NCI-H128 (cell line): ENCODE measurements at regions not wholly inside any gene's neighbourhood (a gene's known extent, or its start where the extent isn't known, plus 50 kb on each side); places are given as distances from the start of the nearest gene placed in this dataset.

Experiments
- DNase-seq: peaks from one replicate; lab custom pipeline; 2025; ENCODE audit not compliant: unreplicated experiment; lab: John Stamatoyannopoulos, UW

DNA sequence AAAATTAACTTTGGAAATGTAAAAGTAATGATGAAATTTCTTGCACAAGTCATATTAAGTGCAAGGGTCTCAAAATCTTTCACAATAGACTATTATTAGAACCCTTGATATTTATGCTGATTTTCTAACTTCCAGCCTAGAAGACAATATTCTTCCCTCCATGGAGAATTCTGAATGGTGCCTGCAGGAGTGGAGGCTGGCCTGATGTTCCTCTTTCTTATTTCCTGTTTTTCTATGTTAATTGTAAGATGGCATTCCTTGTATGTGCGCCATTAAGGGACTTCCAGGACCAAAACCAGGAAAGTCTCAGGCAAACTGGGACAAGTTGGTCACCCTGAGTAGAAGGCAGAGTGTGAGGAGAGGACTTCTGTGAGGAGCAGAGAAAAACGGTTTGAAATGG, 294.9 kb downstream of the DLEU7 start:
- no peak for DNase-seq

- DNase-seq = no peak
These were observed 294.1 kb downstream of the DLEU7 start for GRCh38 chr13:50549221-50549942.

- no peak for DNase-seq
These were observed 293.3 kb downstream of the DLEU7 start for GRCh38 chr13:50550151-50550550.

GRCh38 chr13:50552424-50552966, 291.0 kb downstream of the DLEU7 start:
- DNase-seq = no peak

- DNase-seq = no peak
These were observed 281.8 kb downstream of the DLEU7 start for GRCh38 chr13:50561739-50562138.

DNA sequence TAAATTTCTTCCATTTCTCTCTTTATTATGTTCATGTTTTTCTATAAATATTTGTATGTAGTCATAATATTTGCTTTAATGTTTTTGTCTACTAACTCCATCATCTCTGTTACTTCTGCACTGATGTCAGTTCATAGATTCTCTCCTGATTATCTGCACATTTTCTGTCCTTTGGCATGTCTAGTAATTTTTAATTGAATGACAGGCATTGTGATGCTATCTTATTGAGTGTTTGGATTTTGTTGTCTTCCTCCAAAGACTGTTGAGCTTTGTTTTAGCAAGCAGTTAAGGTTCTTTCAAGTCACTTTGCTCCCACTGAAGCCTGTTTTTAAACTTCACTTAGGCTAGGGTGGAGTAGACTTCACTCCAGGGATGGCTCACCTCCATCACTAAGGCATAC, 276.8 kb downstream of the DLEU7 start:
- no peak for DNase-seq

GRCh38 chr13:50572129-50572528, 271.4 kb downstream of the DLEU7 start:
- DNase-seq = no peak

GRCh38 chr13:50573066-50573465, 270.4 kb downstream of the DLEU7 start:
- DNase-seq = no peak

DNA sequence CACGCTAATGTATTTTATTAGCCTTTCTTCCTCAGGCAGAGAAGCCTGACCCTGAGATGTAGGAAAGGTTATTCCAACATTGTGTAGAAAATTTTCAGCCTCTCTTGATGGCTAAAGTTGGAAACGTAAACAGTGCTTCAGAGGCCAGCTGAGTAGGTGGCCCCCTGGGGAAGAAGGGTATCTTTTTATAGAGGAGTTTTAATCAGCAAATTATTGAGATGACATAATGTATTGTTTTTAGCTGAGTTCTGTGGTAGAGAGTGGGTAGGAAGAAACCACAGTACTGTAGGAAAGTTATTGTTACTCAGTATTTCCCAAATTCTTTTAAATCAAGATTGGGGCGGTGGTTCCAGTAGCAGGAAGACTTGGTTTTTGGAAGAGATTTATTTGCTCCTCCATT, 268.8 kb downstream of the DLEU7 start:
- no peak for DNase-seq

DNA sequence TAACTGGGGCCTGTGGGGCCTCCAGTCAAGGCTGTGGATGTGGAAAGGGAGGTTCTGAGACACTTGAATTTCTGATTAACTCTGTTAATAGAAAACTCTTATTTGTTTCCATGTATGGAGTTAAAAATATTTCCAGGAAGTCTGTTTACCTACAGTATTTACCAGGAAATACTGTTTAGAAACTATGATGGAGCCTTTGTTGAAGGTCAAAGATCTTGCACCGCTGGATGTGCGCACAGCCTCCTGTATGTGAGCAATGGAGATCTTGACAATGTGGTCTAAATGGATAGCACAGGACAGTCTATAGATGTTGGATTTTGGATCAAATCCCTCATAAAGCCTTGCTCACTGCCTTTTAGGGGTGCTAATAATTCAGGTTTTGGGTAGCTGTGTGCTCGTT, 268.4 kb downstream of the DLEU7 start:
- no peak for DNase-seq

GRCh38 chr13:50576156-50576555, 267.3 kb downstream of the DLEU7 start:
- no peak for DNase-seq

- DNase-seq = no peak
These were observed 265.7 kb downstream of the DLEU7 start for GRCh38 chr13:50577806-50578205.

- DNase-seq = no peak
These were observed 262.7 kb downstream of the DLEU7 start for GRCh38 chr13:50580684-50581305.

- DNase-seq = no peak
These were observed 261.8 kb downstream of the DLEU7 start for GRCh38 chr13:50581586-50582196.

- no peak for DNase-seq
These were observed 258.5 kb downstream of the DLEU7 start for GRCh38 chr13:50584856-50585580.

DNA sequence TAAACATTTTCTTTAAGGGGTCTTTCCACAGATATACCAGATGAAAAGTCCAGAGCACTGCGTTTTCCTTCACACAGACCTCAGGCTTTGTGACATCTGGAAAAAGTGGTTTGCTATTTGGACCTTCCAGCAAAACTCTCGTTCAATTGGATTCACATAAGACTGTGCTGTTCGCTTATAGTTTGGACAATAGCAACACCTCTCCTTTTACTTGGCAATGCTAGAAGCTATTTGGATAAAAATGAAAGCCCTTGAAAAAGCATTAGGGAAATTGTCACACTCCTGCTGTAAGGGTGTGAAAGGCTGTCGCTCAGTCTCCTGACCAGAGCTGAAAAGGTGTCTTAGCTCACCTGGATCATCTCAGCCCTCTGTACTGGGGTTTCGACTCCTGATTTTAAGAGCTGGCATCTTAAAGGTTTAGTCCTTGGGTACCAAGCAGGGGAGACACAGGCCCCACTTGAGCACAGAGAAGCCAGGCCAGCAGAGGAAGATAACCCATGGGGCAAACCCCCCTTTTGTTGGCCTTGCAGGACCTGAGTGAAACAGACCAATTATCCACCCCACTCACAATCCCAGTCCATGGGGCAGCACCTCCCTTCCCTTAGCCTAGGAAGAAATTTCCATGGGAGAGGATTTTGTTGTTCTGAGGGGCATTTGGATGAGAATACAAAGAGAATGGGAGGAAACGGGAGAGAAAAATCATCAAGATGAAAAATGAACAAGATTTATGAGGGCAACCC, 257.6 kb downstream of the DLEU7 start:
- DNase-seq = no peak

GRCh38 chr13:50586414-50587083, 256.9 kb downstream of the DLEU7 start:
- DNase-seq = no peak

DNA sequence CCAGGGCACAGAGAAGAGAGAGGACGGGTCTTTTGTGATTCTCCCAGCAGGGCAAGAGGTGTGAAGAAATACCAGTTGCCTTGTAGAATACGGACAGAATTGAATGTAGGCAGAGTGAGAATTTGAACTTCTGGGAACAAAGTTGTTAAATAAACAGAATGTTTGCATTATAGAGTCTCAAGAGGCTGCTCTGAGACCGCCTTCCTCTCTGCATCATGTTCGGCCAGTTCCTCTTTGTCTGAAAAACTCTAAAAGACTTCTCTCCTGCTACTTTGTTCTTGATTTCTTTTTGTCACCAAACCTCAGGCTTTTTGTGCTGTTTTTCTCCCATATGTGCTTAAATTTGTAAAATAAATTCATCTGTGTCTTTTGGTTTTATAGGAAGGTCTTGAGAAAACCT, 256.4 kb downstream of the DLEU7 start:
- DNase-seq = no peak

GRCh38 chr13:50587645-50588373, 255.7 kb downstream of the DLEU7 start:
- DNase-seq = no peak
